Stomach (tissue), 8 donors: ENCODE measurements at regions not wholly inside any gene's neighbourhood (a gene's known extent, or its start where the extent isn't known, plus 50 kb on each side); places are given as distances from the start of the nearest gene placed in this dataset.

Experiments used
- DNase-seq, 2 donors: peaks; one replicate each; pipeline versions ENCODE4 v3.0.0 to v3.0.0-alpha.2; 2013 to 2019
- H3K27ac ChIP-seq, 5 donors: fragments of 200-600 bp in 4 of 5; sonication (generic) in 4 of 5; one replicate each; pipeline ENCODE4 v1.5.1; 2013 to 2019; ENCODE audit warnings: mild to moderate bottlenecking in 1 of 5, moderate library complexity in 1 of 5
- H3K27me3 ChIP-seq, 3 donors: fragments of 200-600 bp; sonication (generic); one replicate each; pipeline ENCODE4 v1.5.1; 2017 to 2019; ENCODE audit warnings: mixed run types in 1 of 3
- H3K36me3 ChIP-seq, 4 donors: fragments of 200-600 bp; sonication (generic); 1 replicate in 3 of 4; 2 replicates in 1 of 4; pipeline ENCODE4 v1.5.1; 2016 to 2019
- H3K4me1 ChIP-seq, 4 donors: fragments of 200-600 bp; sonication (generic); one replicate each; pipeline ENCODE4 v1.5.1; 2016 to 2019
- H3K4me3 ChIP-seq, 4 donors: fragments of 200-600 bp; sonication (generic) in 3 of 4; one replicate each; pipeline ENCODE4 v1.5.1; 2016 to 2019; ENCODE audit warnings: mild to moderate bottlenecking in 1 of 4
- H3K9me3 ChIP-seq, 4 donors: fragments of 200-600 bp; sonication (generic); one replicate each; pipeline ENCODE4 v1.5.1; 2016 to 2019
- EP300 ChIP-seq: sonication (generic); formaldehyde crosslinking; IDR thresholded peaks from one replicate; pipeline ENCODE4 v1.6.1; 2017; ENCODE audit warnings: antibody characterized with exemption
- POLR2A ChIP-seq, 4 donors: fragments of 450-650 bp; IDR thresholded peaks; one replicate each; pipeline ENCODE4 v1.6.1; 2016; ENCODE audit warnings: antibody characterized with exemption in 4 of 4, control low read depth in 2 of 4, mild to moderate bottlenecking in 1 of 4, moderate library complexity in 1 of 4
- POLR2AphosphoS5 ChIP-seq, 3 donors: sonication (generic); formaldehyde crosslinking; IDR thresholded peaks; one replicate each; pipeline ENCODE4 v1.6.1; 2016; ENCODE audit warnings: antibody characterized with exemption in 3 of 3
- WGBS, 5 donors: extraction: QIAGEN DNeasy Blood & Tissue Kit in 3 of 5; methylation state at CpG; one replicate each; pipeline versions ENCODE4 v1.1.5 to v1.1.7; 2013 to 2018; 5-methylcytosine and 5-hydroxymethylcytosine counted together
- intact Hi-C: fragments of 100-400 bp; cut with DNase I; formaldehyde crosslinking; loops from one replicate; pipeline ENCODE4 v1.15.1; 2023; ENCODE audit warnings: low total_unique reads
- TF ChIP-seq, protein P1 (sequence below), 7 experiments: fragments of 450-650 bp in 4 of 7; fragments of 200-600 bp in 3 of 7; sonication (generic) in 3 of 7; IDR thresholded peaks; one replicate each; pipeline ENCODE4 v1.5.1; 2016 to 2019; ENCODE audit warnings: antibody characterized with exemption in 7 of 7, control low read depth in 2 of 7, mild to moderate bottlenecking in 1 of 7
- donor health status: healthy with polysubstance abuse.
- donor health status: Bipolar disorder and iron deficiency.
- donor health status: healthy.

DNA sequence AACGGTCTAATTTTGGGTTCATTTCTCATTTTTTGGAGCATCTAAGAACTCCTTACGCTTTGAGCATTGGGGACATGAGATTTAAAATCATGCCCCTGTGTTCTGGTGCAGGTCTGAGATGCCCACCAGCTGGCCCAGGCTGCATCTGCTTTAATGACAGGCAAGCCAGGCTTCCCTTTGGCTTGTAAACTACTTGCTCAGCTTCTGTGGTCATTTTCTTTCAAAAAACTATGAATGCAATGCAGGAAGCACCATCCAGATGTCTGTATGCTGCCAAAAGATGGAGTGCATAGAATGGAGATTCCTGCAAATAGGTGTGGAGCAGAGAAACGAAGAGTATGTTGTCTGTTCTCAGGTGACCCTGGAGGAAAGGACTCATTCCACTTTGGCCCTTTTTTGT, 399.9 kb upstream of the ADAMTSL1 start:
- Histone ChIP-seq H3K27me3 (no peaks in the 10 kb centered on the region), H3K9me3 (no peaks in the 10 kb centered on the region), H3K27ac (no peak overlapping the region), H3K36me3 (no peaks in the 10 kb centered on the region), H3K4me1 (no peaks in the 10 kb centered on the region), H3K4me3 (no peak overlapping the region)
- 29 to 45% (median 34%) methylated on average over 3 of the region's 3 CpGs for WGBS, 5 donors
- TF ChIP-seq EP300, result no peak
- no peak for TF ChIP-seq POLR2A (IDR thresholded peaks at IDR 0.05)
- TF ChIP-seq, protein P1, sequence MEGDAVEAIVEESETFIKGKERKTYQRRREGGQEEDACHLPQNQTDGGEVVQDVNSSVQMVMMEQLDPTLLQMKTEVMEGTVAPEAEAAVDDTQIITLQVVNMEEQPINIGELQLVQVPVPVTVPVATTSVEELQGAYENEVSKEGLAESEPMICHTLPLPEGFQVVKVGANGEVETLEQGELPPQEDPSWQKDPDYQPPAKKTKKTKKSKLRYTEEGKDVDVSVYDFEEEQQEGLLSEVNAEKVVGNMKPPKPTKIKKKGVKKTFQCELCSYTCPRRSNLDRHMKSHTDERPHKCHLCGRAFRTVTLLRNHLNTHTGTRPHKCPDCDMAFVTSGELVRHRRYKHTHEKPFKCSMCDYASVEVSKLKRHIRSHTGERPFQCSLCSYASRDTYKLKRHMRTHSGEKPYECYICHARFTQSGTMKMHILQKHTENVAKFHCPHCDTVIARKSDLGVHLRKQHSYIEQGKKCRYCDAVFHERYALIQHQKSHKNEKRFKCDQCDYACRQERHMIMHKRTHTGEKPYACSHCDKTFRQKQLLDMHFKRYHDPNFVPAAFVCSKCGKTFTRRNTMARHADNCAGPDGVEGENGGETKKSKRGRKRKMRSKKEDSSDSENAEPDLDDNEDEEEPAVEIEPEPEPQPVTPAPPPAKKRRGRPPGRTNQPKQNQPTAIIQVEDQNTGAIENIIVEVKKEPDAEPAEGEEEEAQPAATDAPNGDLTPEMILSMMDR (IDR thresholded peaks at IDR 0.05), result no peak
- no peak for TF ChIP-seq POLR2AphosphoS5 (IDR thresholded peaks at IDR 0.05)
- no peak for DNase-seq
- intact Hi-C loops, result no loop called here

DNA sequence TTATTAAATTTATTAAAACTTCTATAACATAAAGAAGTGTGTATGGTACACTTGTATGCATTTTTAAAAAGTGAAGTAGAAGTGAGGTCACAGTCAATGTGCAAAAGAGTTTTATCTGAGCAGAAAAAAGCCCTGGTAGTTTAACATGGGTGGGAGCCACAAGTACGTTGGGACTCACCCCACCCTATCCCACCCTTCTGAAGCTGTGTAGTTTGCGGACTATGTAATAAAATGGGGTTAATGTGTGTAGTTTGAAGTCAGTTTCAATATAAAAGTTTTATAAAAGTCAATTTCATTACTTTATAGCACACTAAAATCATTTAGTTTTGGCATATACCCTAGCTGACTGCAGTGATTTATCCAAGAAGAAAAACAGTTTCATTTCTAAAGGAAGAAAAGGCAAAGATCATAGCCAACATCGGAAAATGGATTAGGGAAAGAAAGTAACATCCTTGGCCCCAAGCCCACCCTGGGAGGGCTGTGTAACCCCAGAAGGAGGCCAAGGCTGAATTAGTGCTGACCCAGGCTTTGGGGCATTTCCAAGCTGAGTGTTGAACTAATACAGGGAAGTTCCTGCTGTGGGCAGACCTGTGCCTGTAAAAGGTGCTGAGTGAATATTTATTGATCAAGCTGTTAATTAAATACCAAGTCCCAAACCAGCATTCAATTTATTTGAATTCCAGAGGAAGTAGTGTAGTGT, 398.6 kb upstream of the ADAMTSL1 start:
- Histone ChIP-seq H3K4me3 (no peak overlapping the region), H3K36me3 (no peaks in the 10 kb centered on the region), H3K27ac (no peak overlapping the region), H3K4me1 (no peaks in the 10 kb centered on the region), H3K27me3 (no peaks in the 10 kb centered on the region), H3K9me3 (no peaks in the 10 kb centered on the region)
- intact Hi-C loops, result no loop called here
- 54 to 75% (median 69%) methylated on average over 3 of the region's 3 CpGs for WGBS, 5 donors
- TF ChIP-seq POLR2A (IDR thresholded peaks at IDR 0.05) (no peak), EP300 (no peak), POLR2AphosphoS5 (IDR thresholded peaks at IDR 0.05) (no peak)
- TF ChIP-seq, protein P1 (IDR thresholded peaks at IDR 0.05), result no peak
- peak in 1 of 2 donors; percentile 35 for DNase-seq

DNA sequence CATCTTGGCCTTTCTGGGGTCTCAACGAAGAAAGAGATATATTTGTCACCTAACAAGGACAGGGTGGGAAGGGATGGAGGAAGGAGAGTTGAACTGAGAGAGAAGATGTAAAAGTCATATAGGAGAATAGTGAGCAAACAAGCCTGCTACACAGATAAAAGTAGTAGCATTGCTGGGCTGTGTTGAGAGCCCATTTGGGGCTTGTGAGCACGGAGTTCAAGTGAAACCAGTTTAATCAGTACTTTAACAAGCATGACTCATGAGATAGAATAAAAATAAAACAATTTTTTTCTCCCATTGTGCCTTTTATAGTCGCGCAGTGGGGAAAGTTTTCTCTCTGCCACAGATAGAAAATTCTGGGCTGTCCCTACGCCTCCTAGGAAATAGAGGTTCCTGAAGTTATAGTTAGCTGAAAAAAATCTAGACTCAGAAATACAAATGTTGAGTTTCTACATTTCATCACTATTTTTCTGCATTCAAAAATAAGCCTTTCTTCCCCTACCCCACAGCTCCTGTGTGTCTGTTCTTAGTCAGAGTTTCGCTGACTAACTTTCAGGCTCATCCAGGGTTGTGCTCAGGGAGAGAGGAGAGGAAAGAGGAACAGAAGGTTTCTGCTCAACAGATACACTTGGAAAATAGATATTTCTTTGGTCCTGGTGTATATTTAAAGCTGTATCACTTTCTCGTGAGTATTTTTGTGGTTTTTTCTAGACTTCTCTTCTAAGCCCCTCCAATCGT, 395.8 kb upstream of the ADAMTSL1 start:
- Histone ChIP-seq H3K4me3 (no peak overlapping the region), H3K27ac (no peak overlapping the region), H3K4me1 (no peaks in the 10 kb centered on the region), H3K9me3 (no peaks in the 10 kb centered on the region), H3K27me3 (no peaks in the 10 kb centered on the region), H3K36me3 (no peaks in the 10 kb centered on the region)
- DNase-seq, result no peak
- TF ChIP-seq EP300, result no peak
- no peak for TF ChIP-seq POLR2AphosphoS5 (IDR thresholded peaks at IDR 0.05)
- TF ChIP-seq, protein P1 (IDR thresholded peaks at IDR 0.05), result no peak
- TF ChIP-seq POLR2A (IDR thresholded peaks at IDR 0.05), result no peak
- WGBS, 5 donors, result 79 to 89% (median 86%) methylated on average over 8 of the region's 8 CpGs
- intact Hi-C loops, result no loop called here

DNA sequence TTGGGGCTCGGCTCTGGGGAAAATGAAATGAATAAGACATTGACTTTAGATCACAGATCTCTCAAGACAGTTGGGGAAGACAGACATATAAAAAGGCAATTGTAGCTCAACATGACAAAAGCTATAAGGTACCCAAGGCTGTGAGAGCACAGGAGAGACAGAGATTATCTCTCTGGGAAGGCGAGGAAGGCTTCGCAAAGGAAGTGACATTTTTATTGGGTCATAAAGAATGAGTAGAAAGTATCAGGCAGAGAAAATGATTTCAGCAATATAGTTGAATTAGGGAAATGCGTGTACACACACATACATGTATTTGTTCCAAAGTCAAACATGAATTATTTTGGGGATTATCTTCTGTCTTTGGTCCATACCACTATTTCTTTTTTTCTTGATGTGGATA, 381.8 kb upstream of the ADAMTSL1 start:
- Histone ChIP-seq H3K4me1 (no peaks in the 10 kb centered on the region), H3K36me3 (no peaks in the 10 kb centered on the region), H3K9me3 (no peaks in the 10 kb centered on the region), H3K27me3 (no peaks in the 10 kb centered on the region), H3K4me3 (no peak overlapping the region), H3K27ac (no peak overlapping the region)
- intact Hi-C loops, result no loop called here
- TF ChIP-seq, protein P1 (IDR thresholded peaks at IDR 0.05), result no peak
- no peak for TF ChIP-seq EP300
- no peak for TF ChIP-seq POLR2A (IDR thresholded peaks at IDR 0.05)
- TF ChIP-seq POLR2AphosphoS5 (IDR thresholded peaks at IDR 0.05), result no peak
- WGBS, 5 donors, result 88 to 93% (median 91%) methylated on average over 4 of the region's 4 CpGs
- DNase-seq, result no peak
